ENCODE measurements at regions not wholly inside any gene's neighbourhood (a gene's known extent, or its start where the extent isn't known, plus 50 kb on each side); places are given as distances from the start of the nearest gene placed in this dataset.

DNA sequence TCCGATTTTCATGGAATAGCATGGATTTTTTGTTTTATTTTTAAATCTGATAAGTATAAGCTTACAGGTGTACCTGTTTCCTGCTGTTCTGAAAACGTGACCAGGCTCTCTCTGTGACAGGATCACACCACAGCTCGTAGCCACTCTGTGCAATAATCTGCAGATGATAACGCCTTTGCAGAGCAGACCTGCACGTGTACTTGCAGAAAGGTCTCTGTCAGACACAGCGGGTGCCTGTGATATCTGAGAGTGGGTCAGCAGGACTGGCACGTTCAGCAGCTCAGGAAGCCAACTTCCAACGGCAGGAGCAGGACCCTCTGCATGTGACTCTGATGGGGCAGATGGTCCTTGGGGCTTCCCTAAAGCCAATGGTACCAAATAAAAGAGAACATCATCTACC lies 68.6 kb upstream of the HDDC2 start:
- no peaks in the 10 kb centered on the region for H3K27me3 ChIP-seq (ENCODE audit: insufficient read depth, low read length, poor library complexity, severe bottlenecking)
- no peaks in the 10 kb centered on the region for H3K9me2 ChIP-seq (replicated peaks; ENCODE audit: low read depth, low read length)
- no peak overlapping the region for H3K9ac ChIP-seq (ENCODE audit: low read depth, low read length, poor library complexity, severe bottlenecking)
- no peak overlapping the region for H3K4me2 ChIP-seq (ENCODE audit: low read depth, low read length, poor library complexity, severe bottlenecking)
- H3K79me2 ChIP-seq (ENCODE audit: insufficient read depth, low read length) = no peaks in the 10 kb centered on the region
- H2AFZ ChIP-seq (ENCODE audit: low read length) = no peak overlapping the region
- H3F3A ChIP-seq (ENCODE audit: low read depth) = no peaks in the 10 kb centered on the region
- no peaks in the 10 kb centered on the region for H3K4me1 ChIP-seq (ENCODE audit: insufficient read depth, low read length, poor library complexity, severe bottlenecking)
- no peaks in the 10 kb centered on the region for H3K9me3 ChIP-seq (ENCODE audit: insufficient read depth, low read depth, low read length)
- no peaks in the 10 kb centered on the region for H4K20me1 ChIP-seq (ENCODE audit: insufficient read depth, low read length, poor library complexity, severe bottlenecking)
- no peaks in the 10 kb centered on the region for H3K36me3 ChIP-seq (ENCODE audit: insufficient read depth, low read length)
- no peak overlapping the region for H3K4me3 ChIP-seq (ENCODE audit: low read length, poor library complexity, severe bottlenecking)
- TF ChIP-seq EZH2phosphoT487 (IDR thresholded peaks at IDR 0.05; ENCODE audit: borderline replicate concordance) = no peak
- TF ChIP-seq CTCF (conservative IDR thresholded peaks at IDR 0.05; ENCODE audit: low read length) = no peak

GRCh38 chr6:125375013-125375412 lies 73.2 kb upstream of the HDDC2 start:
- no peaks in the 10 kb centered on the region for H3K27me3 ChIP-seq (ENCODE audit: insufficient read depth, low read length, poor library complexity, severe bottlenecking)
- TF ChIP-seq EZH2phosphoT487 (IDR thresholded peaks at IDR 0.05; ENCODE audit: borderline replicate concordance) (no peak), CTCF (conservative IDR thresholded peaks at IDR 0.05; ENCODE audit: low read length) (no peak)
- no peaks in the 10 kb centered on the region for H3F3A ChIP-seq (ENCODE audit: low read depth)
- H3K4me1 ChIP-seq (ENCODE audit: insufficient read depth, low read length, poor library complexity, severe bottlenecking) = no peaks in the 10 kb centered on the region
- H2AFZ ChIP-seq (ENCODE audit: low read length) = no peak overlapping the region
- H3K4me3 ChIP-seq (ENCODE audit: low read length, poor library complexity, severe bottlenecking) = no peak overlapping the region
- H3K36me3 ChIP-seq (ENCODE audit: insufficient read depth, low read length) = no peaks in the 10 kb centered on the region
- H3K9me2 ChIP-seq (replicated peaks; ENCODE audit: low read depth, low read length) = no peaks in the 10 kb centered on the region
- no peaks in the 10 kb centered on the region for H3K9me3 ChIP-seq (ENCODE audit: insufficient read depth, low read depth, low read length)
- H3K9ac ChIP-seq (ENCODE audit: low read depth, low read length, poor library complexity, severe bottlenecking) = no peak overlapping the region
- no peaks in the 10 kb centered on the region for H3K79me2 ChIP-seq (ENCODE audit: insufficient read depth, low read length)
- H4K20me1 ChIP-seq (ENCODE audit: insufficient read depth, low read length, poor library complexity, severe bottlenecking) = no peaks in the 10 kb centered on the region
- no peak overlapping the region for H3K4me2 ChIP-seq (ENCODE audit: low read depth, low read length, poor library complexity, severe bottlenecking)

- Histone ChIP-seq H3K9me3 (ENCODE audit: insufficient read depth, low read depth, low read length) (no peaks in the 10 kb centered on the region), H3K4me3 (ENCODE audit: low read length, poor library complexity, severe bottlenecking) (no peak overlapping the region), H3K9me2 (replicated peaks; ENCODE audit: low read depth, low read length) (no peaks in the 10 kb centered on the region), H3K36me3 (ENCODE audit: insufficient read depth, low read length) (no peaks in the 10 kb centered on the region), H3K9ac (ENCODE audit: low read depth, low read length, poor library complexity, severe bottlenecking) (no peak overlapping the region), H4K20me1 (ENCODE audit: insufficient read depth, low read length, poor library complexity, severe bottlenecking) (no peaks in the 10 kb centered on the region), H3K79me2 (ENCODE audit: insufficient read depth, low read length) (no peaks in the 10 kb centered on the region), H3K4me1 (ENCODE audit: insufficient read depth, low read length, poor library complexity, severe bottlenecking) (no peaks in the 10 kb centered on the region), H2AFZ (ENCODE audit: low read length) (no peak overlapping the region), H3K27me3 (ENCODE audit: insufficient read depth, low read length, poor library complexity, severe bottlenecking) (no peaks in the 10 kb centered on the region), H3F3A (ENCODE audit: low read depth) (no peaks in the 10 kb centered on the region), H3K4me2 (ENCODE audit: low read depth, low read length, poor library complexity, severe bottlenecking) (no peak overlapping the region)
- TF ChIP-seq EZH2phosphoT487 (IDR thresholded peaks at IDR 0.05; ENCODE audit: borderline replicate concordance) (no peak), CTCF (conservative IDR thresholded peaks at IDR 0.05; ENCODE audit: low read length) (no peak)
Measured at GRCh38 chr6:125375821-125376220, 74.1 kb upstream of the HDDC2 start.

Data from Loucy (cell line).